Smooth muscle cell of the brain vasculature (primary cell): ENCODE measurements at regions not wholly inside any gene's neighbourhood (a gene's known extent, or its start where the extent isn't known, plus 50 kb on each side); places are given as distances from the start of the nearest gene placed in this dataset.
"Not testable (repeated sequence)": the region's sequence is repeated elsewhere in the genome, so short reads cannot be mapped to it uniquely, and the experiment has no call there.

ENCODE experiments used
- DNase-seq: peaks from one replicate; pipeline ENCODE4 v3.0.0-alpha.2; 2012; ENCODE audit warnings: low read depth, low spot score

DNA sequence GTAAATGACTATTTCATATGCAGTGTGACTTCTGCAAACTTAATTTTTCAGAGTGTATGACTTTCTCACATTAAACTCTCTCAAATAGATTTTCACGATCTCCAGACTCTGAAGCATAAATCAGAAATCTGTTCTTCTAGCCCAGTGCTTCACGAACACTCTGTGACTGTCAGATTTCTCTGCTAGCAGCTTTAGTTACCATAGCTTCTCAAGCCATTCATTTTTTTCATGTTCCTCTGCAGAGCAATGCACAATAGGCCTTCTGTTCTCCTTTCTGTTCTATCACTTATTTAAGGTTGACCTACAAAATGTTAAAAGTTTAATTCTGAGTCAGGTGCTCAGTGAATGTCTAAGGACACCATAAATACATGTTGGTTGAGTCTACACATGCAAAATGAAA, 1102.2 kb downstream of the TUSC7 start:
- DNase-seq = no peak

DNA sequence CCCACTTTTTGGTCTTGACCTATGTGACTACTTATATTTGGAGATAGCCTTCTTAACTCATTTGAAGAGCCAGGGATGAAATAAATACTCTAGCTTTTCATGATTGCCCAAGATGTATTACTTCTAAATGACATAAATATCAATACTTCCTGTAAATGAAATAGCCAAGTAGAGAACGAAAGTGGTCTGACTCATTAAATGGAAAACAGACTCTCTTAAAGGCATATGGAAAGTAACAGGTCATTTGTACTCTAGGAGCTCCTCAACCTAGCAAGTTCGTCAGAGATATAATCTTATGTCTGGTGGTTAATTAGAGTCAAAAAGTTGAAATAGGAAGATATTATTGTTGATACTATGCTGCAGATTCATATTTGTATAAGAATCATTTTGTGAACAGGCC, 1105.4 kb downstream of the TUSC7 start:
- DNase-seq = no peak

DNA sequence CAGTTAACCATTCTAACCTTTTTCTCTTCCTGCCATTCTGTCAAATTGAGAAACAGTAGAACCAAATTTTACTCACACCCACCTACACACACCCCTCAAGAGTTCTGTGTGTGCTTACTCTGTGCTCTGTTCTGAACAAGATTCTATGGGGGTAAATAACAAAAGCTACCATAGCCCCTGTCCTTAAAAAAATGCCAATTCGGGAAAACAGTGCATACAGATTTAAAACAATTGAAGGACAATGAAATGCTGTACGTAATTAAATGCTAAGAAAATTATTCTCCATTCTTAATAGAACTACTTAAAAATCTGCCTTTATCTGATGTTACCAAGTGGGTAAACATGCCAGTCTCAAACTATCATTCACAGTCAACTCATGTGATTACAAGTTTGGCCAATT, 1107.5 kb downstream of the TUSC7 start:
- DNase-seq = no peak

DNA sequence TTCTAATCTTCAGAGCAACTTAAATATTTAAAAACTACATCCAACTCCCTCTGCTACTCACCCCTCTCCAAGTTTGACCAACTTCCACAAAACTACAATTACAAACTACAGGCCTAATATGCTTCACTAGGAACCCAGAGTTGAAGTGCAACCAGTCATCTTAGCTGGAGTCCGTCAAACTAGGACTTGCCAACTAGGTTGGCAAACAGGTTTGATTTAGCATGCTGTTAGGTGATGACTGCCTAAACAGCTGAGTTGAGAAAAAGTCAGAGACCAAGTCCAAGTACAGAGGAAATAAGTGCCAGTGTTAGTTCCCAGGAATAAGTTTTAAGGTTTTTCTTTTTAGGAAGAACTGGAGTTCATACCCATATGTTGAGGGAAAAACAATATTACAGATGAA, 1109.0 kb downstream of the TUSC7 start:
- no peak for DNase-seq

DNA sequence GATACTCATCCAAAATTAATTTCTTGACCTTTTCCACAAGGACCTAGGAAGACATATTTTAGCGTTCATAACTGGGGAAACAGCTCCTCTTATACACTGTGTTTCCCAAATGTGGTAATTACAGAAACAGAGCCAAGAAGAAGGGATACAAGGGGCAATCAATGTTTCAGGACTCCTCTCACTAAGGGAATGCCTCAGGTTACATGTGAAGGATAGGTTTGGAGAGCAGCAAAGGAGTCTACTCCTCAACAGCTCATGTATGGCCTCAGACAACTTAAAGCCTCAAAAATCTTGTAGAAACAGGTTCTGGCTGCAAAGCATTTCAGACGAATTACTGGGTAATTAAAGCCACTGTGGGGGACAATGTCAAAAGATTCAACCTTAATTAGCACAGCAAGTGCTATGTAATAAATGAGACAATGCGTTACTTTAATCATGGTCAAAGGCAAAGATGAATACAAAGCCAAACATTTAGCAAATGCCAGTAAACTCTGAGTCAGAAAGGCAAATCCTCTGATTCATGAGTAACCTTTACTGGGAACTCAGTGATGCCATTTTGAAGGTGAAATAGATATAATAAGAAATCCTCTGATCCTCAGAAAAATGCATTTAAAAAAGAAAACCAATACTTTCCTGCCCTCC, 1111.2 kb downstream of the TUSC7 start:
- DNase-seq = no peak

DNA sequence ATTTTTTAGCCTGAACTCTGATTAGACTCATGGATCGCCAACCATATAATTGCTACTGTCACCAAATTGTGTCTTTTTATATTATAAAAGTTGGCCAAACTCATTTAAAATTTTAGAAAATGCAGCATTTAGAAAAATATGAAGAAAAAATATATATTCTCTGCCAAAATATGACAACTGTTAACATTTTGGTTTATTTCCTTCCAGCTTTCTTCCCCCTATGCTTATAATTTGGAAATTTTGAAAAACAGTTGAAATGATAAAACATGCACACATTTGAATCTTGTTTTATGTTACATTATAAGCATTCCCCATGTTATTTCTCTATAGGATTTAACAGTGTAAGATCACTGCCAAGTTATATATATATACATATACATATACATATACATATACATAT, 1112.8 kb downstream of the TUSC7 start:
- DNase-seq = no peak

DNA sequence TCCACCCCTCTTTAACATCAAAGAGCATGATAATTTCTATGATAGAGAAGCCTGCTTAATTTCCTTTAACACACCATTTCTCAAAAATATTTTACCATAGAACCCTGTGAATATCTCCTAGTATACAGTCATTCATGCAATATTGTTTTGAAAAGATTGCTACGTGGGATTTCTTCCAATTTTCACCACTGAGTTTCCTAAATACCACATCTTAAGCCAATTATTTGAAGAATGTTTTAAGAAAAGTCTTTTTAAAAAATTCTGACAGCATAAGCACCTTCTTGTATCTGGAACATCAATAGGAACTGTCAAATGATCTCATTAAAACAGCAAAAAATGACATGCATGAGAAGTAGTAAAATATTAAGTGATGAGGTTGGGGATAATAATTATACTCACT, 1126.7 kb downstream of the TUSC7 start:
- DNase-seq = no peak

DNA sequence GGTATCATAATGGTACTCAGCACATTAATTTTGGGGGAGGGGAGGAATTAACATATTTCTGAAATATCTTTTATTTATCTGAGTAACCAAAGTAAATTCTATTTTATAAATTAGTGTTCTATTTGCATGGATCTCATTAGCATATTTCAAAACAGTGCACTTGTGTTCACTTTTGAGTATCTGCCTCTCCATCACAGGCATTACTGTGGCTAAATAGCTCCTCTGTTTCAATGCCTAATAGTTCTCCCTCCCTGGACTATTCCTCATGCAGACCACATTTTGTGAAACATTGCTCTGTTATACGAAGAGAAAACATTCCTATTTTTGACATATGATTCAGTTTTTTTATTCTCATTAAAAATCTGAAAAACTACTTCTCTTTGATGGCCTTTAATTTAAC, 1127.8 kb downstream of the TUSC7 start:
- DNase-seq = no peak

DNA sequence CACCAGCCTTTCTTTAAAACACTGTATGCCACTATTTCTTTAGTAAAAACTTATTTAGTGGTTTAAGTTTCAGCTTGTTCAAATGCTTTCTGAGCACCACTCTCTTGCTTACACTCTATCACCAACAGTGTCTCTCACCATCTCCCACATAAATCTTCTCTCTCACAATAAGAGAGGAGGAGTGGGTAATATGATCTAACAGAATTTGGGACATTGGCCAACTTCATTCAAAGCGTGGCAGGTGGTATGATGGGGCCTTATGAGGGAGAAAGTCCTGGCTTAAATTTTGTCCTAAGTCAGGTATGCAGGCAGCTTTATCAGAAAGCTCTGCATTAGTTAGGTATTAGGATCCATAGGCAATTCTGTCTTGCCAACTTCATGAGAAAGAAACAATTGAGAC, 1132.5 kb downstream of the TUSC7 start:
- DNase-seq = no peak

DNA sequence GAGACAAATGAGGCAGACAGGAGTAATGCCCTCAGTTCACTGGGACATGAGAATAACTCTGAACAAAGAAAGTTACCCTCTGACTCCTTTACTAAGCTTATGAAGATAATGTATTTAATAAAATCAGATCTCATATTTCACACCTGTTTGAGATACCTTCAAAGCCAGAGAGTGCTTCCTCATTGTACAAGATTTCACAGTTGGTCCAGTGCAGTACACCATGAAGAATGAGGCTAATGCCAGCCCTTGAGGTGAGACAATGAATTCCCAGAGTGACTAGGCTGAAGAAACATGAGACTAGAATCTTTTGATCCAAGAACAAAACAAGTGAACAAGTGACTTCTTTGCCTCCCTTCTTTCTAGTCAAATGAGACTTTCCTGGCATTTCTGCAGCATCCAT, 1133.8 kb downstream of the TUSC7 start:
- no peak for DNase-seq

DNA sequence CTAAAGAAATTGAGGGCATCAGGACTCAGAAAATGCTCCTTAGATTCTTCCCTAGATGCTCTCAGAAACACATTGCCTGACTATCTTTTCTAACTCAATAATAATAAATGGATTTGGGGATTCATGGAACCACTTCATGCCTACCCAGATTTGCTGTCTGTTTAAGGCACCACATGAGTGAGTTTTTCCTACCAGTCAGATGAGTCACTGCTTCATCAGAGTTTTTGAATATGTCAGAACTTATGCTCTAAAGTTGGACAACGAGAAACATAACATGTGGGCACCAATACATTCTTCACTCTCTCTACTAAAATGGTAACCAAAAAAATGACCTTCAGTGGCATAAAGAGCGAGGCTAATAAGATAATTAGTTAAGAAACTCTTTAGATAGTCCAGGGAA, 1135.1 kb downstream of the TUSC7 start:
- DNase-seq = no peak

DNA sequence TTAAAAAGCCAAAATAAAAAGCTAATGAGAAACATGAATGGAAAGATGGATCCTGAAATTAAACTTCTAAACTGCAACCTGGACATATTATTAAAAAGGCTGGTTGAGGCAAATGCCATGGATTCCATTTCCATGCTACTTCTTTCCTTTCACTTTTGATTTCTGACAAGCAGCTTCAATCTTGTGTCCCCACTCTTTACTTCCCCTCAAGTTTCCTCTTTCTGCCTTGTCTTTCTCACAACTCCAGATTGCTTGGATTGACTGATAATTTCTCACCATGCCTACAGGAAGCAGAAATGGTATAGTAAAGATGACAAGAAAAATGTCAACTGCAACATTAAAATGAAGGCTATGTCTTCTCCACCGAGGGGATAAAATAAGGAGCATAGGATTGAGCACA, 1136.7 kb downstream of the TUSC7 start:
- no peak for DNase-seq

DNA sequence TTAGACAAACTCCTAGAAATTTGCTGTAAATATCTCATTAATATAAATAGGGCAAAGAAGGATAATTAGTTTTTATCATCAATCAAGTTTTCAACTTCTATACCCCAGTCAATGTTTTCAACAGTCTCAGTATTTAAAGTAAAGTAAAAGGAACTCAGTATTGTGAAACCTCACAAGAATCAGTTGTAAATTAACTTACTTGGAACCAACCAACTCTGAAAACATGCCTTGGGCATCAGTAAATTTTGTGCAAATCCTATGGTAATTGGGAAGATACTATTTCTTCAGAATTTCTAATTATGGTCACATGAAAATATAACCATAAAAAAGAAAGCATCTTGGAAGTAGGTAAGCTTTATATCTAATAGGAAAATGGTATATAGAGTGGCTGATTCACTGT, 1139.0 kb downstream of the TUSC7 start:
- DNase-seq = no peak

DNA sequence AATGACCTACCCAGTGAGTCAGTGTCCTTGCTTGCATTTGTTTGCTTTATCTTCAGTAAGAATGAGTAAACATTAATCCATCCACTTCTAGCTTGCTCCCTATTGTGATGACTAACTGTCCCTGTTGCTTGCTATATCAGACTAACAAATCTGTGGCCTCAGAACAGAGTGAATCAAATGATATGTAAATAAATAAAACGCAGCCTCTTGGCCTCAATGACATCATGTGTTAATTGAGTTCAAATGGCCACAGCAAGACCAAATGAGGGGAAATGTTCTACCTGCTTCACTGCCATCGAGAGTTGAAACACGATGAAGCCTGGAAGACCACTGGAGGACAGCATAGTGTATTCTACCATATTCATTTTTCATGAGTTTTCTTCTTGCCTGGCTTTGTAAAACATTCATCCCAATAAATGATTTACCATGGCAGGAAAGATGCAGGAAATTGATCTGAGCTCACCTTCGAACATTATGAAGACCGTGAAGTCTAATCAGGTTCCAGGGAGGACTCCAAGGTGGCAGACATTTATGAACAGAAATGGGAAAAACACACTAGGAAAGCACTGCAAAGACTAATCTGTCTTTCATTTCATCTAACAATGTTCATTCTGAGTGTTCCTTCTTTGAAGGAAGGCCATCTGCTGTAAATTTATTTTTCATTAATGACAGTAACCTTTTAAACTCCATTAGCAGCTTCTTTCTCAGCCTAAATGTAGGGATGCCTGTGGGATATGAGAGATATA, 1144.5 kb downstream of the TUSC7 start:
- peak; percentile 65 for DNase-seq

DNA sequence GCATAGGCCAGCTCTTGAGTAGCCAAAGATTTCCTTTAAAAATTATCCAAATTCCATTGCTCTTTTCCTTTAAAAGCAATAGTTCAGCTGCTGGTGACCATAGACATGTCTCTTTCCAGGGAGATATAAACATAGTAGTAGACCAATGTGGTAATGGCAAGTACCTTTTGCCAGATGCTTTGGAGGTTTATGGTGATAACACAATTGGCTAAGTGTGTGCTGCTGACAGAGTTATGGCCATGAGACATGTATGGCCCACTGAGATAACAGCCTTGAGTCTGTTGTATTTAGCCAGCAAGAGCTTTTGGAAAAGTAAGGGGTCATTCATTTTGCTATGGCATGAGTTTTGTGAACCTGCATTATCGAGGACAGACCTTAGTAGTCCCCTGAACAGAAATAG, 1146.8 kb downstream of the TUSC7 start:
- no peak for DNase-seq

DNA sequence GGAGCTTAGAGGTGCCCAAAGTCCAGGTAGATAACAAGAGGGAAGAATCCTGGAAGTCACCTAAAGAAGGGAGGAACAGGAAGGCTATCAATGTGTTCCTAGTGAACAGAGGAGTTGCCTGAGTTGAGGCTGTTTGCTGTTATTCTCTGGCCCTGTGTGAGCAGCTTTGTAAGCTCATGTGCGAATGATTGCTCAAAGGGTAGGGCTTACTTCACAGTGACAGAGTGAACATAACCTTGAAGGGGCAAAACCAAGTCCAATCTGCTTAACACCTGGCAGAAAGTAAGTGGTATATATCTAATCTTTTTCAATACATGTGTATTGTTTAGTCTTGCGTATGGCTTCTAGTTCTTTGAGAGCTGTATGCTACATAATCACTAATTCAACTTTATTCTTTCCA, 1153.6 kb downstream of the TUSC7 start:
- DNase-seq = no peak

DNA sequence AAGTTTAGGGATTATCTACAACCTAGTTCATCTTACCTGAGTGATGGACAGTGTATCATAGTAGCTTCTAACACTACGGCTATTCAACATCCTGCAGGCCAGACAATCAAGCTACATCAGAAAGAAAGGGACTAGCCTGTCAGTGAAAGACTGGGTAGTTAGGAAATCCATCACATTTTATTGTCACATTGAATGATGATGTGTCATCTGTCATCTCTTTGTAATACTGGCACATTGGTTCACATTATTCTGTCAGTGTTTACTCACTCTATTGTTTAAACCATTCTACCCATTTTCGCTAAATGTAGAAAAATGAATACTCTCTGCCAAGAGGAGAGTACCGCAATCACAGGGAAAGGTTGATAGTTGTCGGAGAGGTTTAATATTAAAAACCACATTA, 1155.8 kb downstream of the TUSC7 start:
- DNase-seq = no peak

DNA sequence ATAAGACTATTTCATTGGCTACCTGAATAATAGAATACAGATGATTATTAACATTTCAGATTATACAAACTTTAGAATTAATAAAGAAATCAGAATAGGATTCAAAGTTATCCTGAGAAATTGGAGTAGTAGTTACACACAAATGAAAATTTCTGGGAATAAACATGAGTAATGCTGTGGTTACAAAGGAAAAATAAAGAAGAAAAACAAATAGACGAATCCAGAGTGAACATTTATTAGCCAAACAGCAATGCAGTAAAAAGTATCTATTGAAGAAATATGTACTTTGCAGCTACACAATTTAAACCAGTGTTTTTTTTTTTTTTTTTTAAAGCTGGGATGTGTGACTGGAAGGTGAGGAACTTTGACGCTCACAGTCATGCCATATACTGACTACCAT, 1159.2 kb downstream of the TUSC7 start:
- DNase-seq = no peak

DNA sequence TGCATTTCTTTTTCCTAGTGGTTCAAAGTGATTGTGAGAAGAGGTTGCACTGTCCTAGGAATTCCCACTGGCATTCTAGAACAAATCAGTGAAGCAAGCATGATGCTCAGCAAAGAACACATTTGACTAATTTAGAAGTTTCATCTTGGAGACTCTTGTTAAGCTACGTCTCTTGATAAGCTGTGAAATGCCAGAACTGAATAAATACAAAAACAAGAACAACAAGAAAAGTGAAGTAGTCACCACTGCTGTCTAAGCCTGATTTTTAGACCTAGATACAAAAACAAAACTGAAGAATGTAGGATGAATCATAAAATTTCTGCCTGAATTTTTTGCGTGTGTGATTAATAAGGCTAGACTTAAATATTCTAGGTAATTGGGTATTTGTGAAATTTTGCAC, 1162.4 kb downstream of the TUSC7 start:
- DNase-seq = no peak

DNA sequence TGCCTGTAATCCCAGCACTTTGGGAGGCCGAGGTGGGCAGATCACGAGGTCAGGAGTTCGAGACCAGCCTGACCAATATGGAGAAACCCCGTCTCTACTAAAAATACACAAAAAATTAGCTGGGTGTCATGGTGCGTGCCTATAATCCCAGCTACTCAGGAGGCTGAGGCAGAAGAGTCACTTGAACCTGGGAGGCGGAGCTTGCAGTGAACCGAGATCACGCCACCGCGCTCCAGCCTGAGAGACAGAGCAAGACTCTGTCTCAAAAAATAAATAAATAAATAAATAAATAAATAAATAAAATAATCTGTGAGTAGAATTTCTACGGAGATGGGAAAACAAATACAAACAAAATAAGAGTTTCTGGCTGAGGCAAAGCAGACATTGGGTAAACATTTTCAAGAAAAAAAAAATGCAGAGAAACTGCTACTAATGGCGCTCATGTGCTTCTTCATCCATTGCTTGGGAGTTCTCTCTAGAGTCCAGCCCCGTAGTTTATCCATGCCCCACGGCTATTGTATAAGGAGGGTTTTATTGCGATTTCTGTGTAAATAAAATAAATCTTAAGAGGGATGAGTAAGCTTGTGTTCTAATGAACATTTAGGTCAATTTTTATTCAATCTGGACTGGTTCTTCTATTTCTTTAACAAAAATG, 1161.9 kb downstream of the IGSF11 start:
- DNase-seq = not testable (repeated sequence)

DNA sequence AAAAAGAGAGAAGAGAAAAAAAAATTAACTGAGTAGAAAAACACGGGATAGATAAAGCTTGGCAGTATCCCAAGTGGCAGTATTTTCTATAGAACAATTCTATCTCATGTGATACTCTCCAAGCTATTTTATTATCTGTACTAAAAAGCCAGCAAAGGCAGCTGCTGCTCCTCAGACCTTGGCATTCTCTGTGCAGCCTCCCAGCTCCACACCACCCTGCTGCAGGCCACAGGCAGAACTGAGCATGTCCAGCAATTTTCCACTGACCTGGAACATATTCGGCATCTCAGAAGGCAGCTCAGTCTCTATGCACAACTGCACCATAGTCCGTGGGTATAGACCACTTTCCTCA, 1161.4 kb downstream of the IGSF11 start:
- no peak for DNase-seq

DNA sequence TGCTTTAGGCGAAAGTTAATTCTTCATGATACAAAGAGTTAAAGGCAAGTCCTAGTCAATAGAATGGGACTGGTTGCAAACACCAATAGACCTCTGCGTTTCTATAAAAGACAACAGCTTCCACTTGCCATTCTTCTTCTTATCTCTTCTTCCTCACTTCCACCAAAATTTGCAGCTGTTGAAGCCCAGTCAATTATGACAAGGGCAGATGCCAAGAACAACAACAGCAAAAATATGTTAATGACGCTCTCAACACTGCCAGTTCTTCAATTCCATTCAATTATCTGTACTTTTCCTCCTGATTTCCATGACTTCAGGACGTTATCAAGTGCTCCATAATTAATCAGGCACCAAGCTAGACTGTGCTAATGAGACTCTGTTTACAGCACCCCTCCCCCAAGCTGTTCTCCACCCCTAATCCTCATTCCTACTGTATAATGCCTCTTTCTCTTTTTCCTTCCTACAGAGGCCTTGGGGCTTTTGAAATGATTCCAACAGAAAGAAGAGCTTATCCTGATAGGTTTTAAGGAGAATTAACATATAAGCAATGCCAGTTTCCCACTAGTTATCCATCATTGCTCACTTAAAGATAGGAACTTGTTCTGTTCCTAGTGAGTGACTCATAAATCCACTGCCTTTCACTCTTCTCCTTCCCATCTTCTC, 1160.5 kb downstream of the IGSF11 start:
- DNase-seq = no peak
